WTC11 (cell line): ENCODE measurements at regions not wholly inside any gene's neighbourhood (a gene's known extent, or its start where the extent isn't known, plus 50 kb on each side); places are given as distances from the start of the nearest gene placed in this dataset.
A peak's percentile ranks its signal among the peaks of the same experiment; 100 is the strongest.

Experiments
- ATAC-seq: fragments of 200-7000 bp; cut with Tn5 transposase; 2 replicates; pipeline ENCODE4 v1.10.0; 2021; ENCODE audit warnings: mild to moderate bottlenecking, moderate library complexity
- CTCF ChIA-PET: fragments of 300-600 bp; sonication (Branson Sonifier 250); formaldehyde crosslinking; loops from one replicate; lab custom pipeline; 2021; ENCODE audit warnings: antibody characterized with exemption; lab: Charles Lee
- POLR2A ChIA-PET: fragments of 350-600 bp; sonication (Branson Sonifier 250); formaldehyde crosslinking; loops from one replicate; lab custom pipeline; 2021; ENCODE audit warnings: antibody characterized with exemption; lab: Charles Lee
- DNase-seq: peaks from one replicate; pipeline ENCODE4 v3.0.0; 2021; ENCODE audit warnings: low spot score
- H3K27ac Mint-ChIP-seq: 2 replicates; pipeline ENCODE4 v1.8.0; 2021; ENCODE audit warnings: mixed read lengths
- H3K27me3 Mint-ChIP-seq: 2 replicates; pipeline ENCODE4 v1.8.0; 2021; ENCODE audit warnings: low read depth, mild to moderate bottlenecking, moderate library complexity, mixed read lengths
- H3K36me3 Mint-ChIP-seq: 2 replicates; pipeline ENCODE4 v1.8.0; 2021; ENCODE audit warnings: mixed read lengths
- H3K4me1 Mint-ChIP-seq: 2 replicates; pipeline ENCODE4 v1.8.0; 2022; ENCODE audit warnings: mixed read lengths
- H3K4me3 Mint-ChIP-seq: 2 replicates; pipeline ENCODE4 v1.8.0; 2021; ENCODE audit warnings: mild to moderate bottlenecking, moderate library complexity, mixed read lengths
- H3K9me3 Mint-ChIP-seq: 2 replicates; pipeline ENCODE4 v1.8.0; 2021; ENCODE audit warnings: mixed read lengths
- ATF3 ChIP-seq: sonication (generic); formaldehyde crosslinking; conservative IDR thresholded peaks from 2 replicates; pipeline ENCODE4 v1.8.1; 2022; ENCODE audit warnings: mild to moderate bottlenecking, missing genetic modification reagents
- ATF6 ChIP-seq: sonication (generic); formaldehyde crosslinking; IDR thresholded peaks from 2 replicates; pipeline ENCODE4 v1.8.1; 2023; ENCODE audit warnings: mild to moderate bottlenecking, missing genetic modification reagents
- CTCF ChIP-seq: fragments of 200-600 bp; IDR thresholded peaks from 2 replicates; pipeline ENCODE4 v1.8.0; 2022; ENCODE audit warnings: antibody characterized with exemption
- E2F5 ChIP-seq: sonication (generic); formaldehyde crosslinking; IDR thresholded peaks from 2 replicates; pipeline ENCODE4 v1.8.1; 2022; ENCODE audit warnings: mild to moderate bottlenecking, moderate library complexity, missing genetic modification reagents
- GRHL2 ChIP-seq: fragments of 250-450 bp; sonication (Bioruptor Pico); IDR thresholded peaks from 2 replicates; pipeline ENCODE4 v1.8.0; 2022; ENCODE audit warnings: mild to moderate bottlenecking, moderate library complexity; ENCODE audit not compliant: insufficient replicate concordance, severe bottlenecking
- GTF2I ChIP-seq: fragments of 250-450 bp; sonication (Bioruptor Pico); conservative IDR thresholded peaks from 2 replicates; pipeline ENCODE4 v1.4.0; 2021; ENCODE audit warnings: mild to moderate bottlenecking
- MXD4 ChIP-seq: fragments of 250-450 bp; sonication (Bioruptor Pico); IDR thresholded peaks from 2 replicates; pipeline ENCODE4 v1.8.0; 2021; ENCODE audit warnings: mild to moderate bottlenecking, moderate library complexity, borderline replicate concordance
- PREB ChIP-seq: sonication (generic); formaldehyde crosslinking; IDR thresholded peaks from 2 replicates; pipeline ENCODE4 v1.8.1; 2022; ENCODE audit warnings: mild to moderate bottlenecking, missing genetic modification reagents, moderate library complexity, borderline replicate concordance
- STAT6 ChIP-seq: sonication (generic); formaldehyde crosslinking; conservative IDR thresholded peaks from 2 replicates; pipeline ENCODE4 v1.8.1; 2023; ENCODE audit warnings: mild to moderate bottlenecking, low read depth, missing genetic modification reagents, moderate library complexity
- ZNF232 ChIP-seq: sonication (generic); formaldehyde crosslinking; IDR thresholded peaks from 2 replicates; pipeline ENCODE4 v1.8.0; 2022; ENCODE audit warnings: mild to moderate bottlenecking, missing genetic modification reagents
- ZNF263 ChIP-seq: sonication (generic); formaldehyde crosslinking; IDR thresholded peaks from 2 replicates; pipeline ENCODE4 v1.8.1; 2022; ENCODE audit warnings: low read depth, mild to moderate bottlenecking, moderate library complexity, missing genetic modification reagents
- ZNF281 ChIP-seq: sonication (generic); formaldehyde crosslinking; IDR thresholded peaks from 2 replicates; pipeline ENCODE4 v1.8.0; 2023; ENCODE audit warnings: mild to moderate bottlenecking, missing genetic modification reagents
- TF ChIP-seq, protein P1 (sequence below): fragments of 250-450 bp; sonication (Bioruptor Pico); conservative IDR thresholded peaks from 2 replicates; pipeline ENCODE4 v1.9.0; 2021; ENCODE audit warnings: mild to moderate bottlenecking
- TF ChIP-seq, protein P2 (sequence below): sonication (generic); formaldehyde crosslinking; IDR thresholded peaks from 2 replicates; pipeline ENCODE4 v1.8.1; 2023; ENCODE audit warnings: mild to moderate bottlenecking, moderate library complexity, missing genetic modification reagents
- TF ChIP-seq, protein P3 (sequence below): sonication (generic); formaldehyde crosslinking; IDR thresholded peaks from 2 replicates; pipeline ENCODE4 v1.8.0; 2022; ENCODE audit warnings: mild to moderate bottlenecking, missing genetic modification reagents

DNA sequence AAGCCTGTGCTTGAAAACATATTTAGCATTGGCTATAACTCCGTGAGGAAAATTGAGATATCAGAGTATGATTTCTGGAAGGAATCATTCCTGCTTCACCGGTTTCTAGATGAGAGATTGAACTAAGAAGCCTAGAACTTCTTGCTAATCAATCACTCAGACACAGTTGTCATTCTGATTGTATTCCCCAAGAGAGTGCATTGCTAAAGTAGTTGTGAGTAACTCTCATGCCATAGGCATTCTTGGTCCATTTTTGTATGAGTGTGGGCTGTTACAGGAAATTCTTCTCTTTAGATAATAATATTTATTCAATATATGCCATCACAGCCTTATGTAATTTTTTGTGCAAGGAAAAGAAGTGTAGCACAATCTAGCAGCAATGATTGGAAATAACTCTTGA, 893.3 kb upstream of the MDGA2 start:
- H3K9me3 Mint-ChIP-seq, result peaks cover 50% of the 10 kb centered on the region
- CTCF ChIA-PET, result no interaction called here
- peaks cover 44% of the 10 kb centered on the region for H3K4me1 Mint-ChIP-seq

GRCh38 chr14:48568252-48568651, 892.8 kb upstream of the MDGA2 start:
- TF ChIP-seq, protein P1, sequence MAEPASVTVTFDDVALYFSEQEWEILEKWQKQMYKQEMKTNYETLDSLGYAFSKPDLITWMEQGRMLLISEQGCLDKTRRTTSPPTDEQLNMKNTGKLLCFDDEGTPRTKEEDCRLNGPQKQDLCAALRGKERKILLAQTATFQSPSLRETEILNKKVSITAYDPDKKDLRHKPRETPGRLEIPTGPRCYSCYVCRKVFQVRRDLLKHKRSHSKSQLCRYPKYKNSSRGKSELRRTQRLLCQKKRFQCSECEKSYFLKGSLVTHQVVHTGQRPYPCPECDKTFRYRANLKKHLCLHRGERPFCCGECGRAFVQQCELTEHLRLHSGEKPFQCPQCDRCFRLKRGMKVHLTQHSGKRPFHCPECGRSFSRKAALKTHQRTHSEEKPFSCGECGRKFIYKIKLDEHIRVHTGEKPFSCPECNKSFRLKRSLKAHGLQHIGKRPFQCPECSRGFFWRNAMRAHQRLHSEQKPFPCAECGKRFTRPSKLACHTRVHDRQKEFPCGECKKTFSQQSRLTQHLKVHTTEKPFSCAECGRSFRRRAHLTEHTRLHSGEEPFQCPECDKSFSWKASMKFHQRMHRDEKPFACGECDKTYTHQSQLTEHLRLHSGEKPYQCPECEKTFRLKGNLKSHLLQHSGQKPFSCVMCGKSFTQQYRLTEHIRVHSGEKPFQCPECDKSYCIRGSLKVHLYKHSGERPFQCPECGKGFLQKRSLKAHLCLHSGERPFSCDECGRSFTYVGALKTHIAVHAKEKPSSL, result no peak
- TF ChIP-seq ATF6 (no peak), E2F5 (no peak), STAT6 (no peak), PREB (CRISPR knock-in tag) (no peak)
- H3K27ac Mint-ChIP-seq, result no peak overlapping the region
- H3K4me1 Mint-ChIP-seq, result peaks cover 48% of the 10 kb centered on the region
- peaks cover 50% of the 10 kb centered on the region for H3K9me3 Mint-ChIP-seq
- ATAC-seq (no peak), DNase-seq (no peak)
- H3K36me3 Mint-ChIP-seq, result peaks cover 46% of the 10 kb centered on the region
- ChIA-PET POLR2A (no interaction called here), CTCF (no interaction called here)
- H3K4me3 Mint-ChIP-seq, result no peak overlapping the region
- peaks cover 6% of the 10 kb centered on the region; the same call in 1 of the 2 replicates for H3K27me3 Mint-ChIP-seq

More for the DNA sequence above, 893.3 kb upstream of the MDGA2 start:
- ATAC-seq (no peak), DNase-seq (no peak)
- peaks cover 46% of the 10 kb centered on the region for H3K36me3 Mint-ChIP-seq
- H3K4me3 Mint-ChIP-seq, result no peak overlapping the region
- TF ChIP-seq, protein P2, sequence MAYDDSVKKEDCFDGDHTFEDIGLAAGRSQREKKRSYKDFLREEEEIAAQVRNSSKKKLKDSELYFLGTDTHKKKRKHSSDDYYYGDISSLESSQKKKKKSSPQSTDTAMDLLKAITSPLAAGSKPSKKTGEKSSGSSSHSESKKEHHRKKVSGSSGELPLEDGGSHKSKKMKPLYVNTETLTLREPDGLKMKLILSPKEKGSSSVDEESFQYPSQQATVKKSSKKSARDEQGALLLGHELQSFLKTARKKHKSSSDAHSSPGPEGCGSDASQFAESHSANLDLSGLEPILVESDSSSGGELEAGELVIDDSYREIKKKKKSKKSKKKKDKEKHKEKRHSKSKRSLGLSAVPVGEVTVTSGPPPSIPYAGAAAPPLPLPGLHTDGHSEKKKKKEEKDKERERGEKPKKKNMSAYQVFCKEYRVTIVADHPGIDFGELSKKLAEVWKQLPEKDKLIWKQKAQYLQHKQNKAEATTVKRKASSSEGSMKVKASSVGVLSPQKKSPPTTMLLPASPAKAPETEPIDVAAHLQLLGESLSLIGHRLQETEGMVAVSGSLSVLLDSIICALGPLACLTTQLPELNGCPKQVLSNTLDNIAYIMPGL (CRISPR knock-in tag), result no peak
- TF ChIP-seq, protein P3, sequence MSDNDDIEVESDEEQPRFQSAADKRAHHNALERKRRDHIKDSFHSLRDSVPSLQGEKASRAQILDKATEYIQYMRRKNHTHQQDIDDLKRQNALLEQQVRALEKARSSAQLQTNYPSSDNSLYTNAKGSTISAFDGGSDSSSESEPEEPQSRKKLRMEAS (CRISPR knock-in tag), result no peak
- no peak for TF ChIP-seq GRHL2 (CRISPR knock-in tag)
- POLR2A ChIA-PET, result no interaction called here
- peaks cover 8% of the 10 kb centered on the region; the same call in 1 of the 2 replicates for H3K27me3 Mint-ChIP-seq
- H3K27ac Mint-ChIP-seq, result no peak overlapping the region

DNA sequence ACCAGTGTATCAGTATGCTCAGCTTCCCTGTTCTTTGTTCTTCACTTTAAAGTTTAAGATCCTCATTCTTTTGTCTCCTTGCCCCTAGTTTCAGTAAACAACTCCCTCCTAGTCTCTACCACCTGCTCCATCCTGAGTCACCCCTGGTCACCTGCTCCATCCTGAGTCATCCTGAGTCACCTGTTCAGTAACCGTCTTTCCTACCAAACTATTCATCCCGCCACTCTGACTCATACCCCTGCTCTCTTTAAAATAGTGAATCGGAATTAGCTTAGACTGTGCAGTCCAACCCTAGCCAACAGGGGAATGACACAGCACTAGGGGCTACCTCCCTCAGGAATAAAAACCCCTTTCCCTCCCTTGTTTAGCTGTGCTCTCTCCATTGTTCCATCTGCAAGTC, 888.1 kb upstream of the MDGA2 start:
- peak overlapping the region; percentile 72 for H3K27ac Mint-ChIP-seq
- peaks cover 82% of the 10 kb centered on the region for H3K4me1 Mint-ChIP-seq
- peaks cover 26% of the 10 kb centered on the region for H3K36me3 Mint-ChIP-seq
- DNase-seq, result no peak
- POLR2A ChIA-PET, result no interaction called here
- peaks cover 40% of the 10 kb centered on the region for H3K9me3 Mint-ChIP-seq
- no peak overlapping the region for H3K4me3 Mint-ChIP-seq
- ATAC-seq, result peak; percentile 49
- CTCF ChIA-PET, result no interaction called here
- no peaks in the 10 kb centered on the region for H3K27me3 Mint-ChIP-seq
- TF ChIP-seq ZNF232 (CRISPR knock-in tag), result no peak
- TF ChIP-seq ZNF263 (CRISPR knock-in tag), result no peak
- TF ChIP-seq CTCF, result no peak
- no peak for TF ChIP-seq ZNF281 (CRISPR knock-in tag)
- no peak for TF ChIP-seq MXD4 (CRISPR knock-in tag)
- no peak for TF ChIP-seq GTF2I (CRISPR knock-in tag)
- TF ChIP-seq ATF3, result no peak
